ENCODE measurements at regions not wholly inside any gene's neighbourhood (a gene's known extent, or its start where the extent isn't known, plus 50 kb on each side); places are given as distances from the start of the nearest gene placed in this dataset.

DNA sequence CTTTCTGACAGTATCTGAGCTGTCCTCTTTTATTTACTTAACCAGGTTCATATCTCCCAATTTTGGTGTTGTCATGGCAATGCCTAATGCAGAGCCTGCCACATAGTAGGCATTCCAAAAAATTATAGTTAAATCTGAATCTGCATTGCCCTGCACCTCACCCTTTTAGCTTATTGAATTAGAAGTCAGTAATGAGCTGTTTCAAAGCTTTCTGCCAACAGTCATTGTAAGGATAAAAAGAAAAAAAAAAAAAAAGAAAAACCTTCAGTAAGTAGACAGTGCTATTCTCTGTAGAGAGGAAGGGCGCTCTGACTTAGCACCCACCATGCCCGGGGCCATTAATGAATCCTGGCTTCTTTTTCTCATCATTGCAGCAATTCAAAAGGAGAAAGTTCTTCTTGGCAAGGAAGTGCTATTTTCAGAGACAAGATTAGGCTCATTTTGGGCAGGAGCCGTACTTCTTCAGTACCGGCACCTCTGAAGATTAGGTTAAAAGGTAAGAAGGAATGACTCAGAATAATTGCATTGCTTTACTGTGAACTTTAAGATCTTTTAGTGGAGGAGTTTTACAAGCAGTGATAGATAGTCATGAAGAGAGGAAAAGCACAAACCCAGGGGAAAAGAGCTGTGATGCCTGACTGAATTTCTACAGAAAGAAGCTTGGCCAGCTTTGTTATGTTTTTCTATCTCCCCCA lies 2041.2 kb upstream of the PIK3C3 start:
- no peak for DNase-seq (ENCODE audit: low read depth in 4 of 4, low spot score in 3 of 4)

DNA sequence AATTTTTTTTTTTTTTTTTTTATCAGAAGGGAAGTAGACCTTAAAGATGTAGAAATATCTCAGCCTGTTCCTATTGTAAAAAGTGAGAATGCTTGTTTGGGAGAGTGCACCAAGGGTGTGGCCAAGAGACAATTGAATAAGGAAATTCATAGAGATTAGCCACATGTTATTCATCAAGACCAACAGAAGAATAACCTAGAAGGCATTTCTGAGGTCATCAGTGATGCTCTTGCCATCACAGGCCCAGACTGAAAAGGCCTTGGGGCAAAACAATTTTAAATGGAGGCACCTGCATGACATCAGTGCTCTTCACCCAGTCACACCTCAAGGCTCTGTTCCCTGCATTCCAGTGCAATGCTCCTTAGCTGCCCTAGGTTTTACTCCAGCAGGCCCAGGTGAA lies 2043.3 kb upstream of the PIK3C3 start:
- no peak for DNase-seq (ENCODE audit: low read depth in 4 of 4, low spot score in 3 of 4)

DNA sequence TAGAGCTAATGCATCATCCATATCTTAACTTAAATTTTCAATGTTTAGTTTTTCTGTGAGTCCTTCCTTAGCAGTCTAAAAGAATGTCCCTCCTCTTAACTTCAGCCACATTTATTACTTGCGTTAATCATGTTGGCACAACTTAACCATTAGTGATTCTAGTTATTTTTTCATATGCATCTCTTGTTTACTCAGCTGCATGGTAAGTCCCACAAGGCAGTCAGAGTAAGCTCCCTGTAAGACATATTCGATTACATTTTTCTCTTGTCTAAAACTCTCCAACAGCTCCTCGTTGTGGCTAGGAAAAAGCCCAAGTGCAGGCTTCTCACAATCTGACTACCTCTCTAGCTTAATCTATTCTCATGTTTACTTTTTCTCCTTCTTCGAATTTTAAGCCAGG lies 2045.3 kb upstream of the PIK3C3 start:
- peak in 2 of 4 donors; percentile 12 to 14 for DNase-seq (ENCODE audit: low read depth in 4 of 4, low spot score in 3 of 4)

DNA sequence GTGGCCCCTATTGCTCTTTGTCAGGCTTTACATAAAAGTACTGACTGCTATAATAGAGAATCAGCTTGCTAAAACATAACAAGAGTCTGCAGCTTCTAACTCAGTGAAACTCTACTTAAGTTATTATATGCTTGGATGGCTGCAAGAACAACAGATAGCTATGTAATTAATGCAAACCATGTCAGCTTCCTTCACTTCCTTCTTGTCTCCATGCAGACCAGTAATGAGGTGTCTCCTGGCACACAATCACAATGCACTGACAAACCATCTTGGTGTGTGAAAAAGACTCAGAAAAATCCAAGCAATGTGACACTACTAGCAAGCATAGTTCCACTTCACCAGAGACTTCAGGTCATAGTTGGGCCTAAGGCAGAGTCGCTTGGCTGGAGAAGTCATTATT lies 2068.9 kb upstream of the PIK3C3 start:
- DNase-seq (ENCODE audit: low read depth in 4 of 4, low spot score in 3 of 4), result no peak

DNA sequence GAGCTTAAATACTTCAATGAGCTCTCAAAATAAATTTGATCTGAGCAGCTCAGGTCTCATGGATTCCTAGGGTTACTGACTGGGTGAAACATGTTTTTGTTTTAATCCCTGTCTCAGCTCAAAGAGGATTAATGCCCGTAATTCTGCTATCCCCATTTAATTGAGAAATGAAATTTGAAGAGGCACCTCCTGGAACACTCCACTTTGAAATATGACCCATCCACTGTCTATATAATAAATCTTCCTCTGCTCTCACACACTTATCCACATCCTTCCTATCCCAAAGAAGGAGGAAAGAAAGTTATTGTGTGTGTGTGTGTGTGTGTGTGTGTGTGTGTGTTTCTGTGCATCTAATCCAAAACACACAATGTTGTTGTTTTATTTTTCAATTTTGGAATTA lies 2082.4 kb upstream of the PIK3C3 start:
- no peak for DNase-seq (ENCODE audit: low read depth in 4 of 4, low spot score in 3 of 4)

DNA sequence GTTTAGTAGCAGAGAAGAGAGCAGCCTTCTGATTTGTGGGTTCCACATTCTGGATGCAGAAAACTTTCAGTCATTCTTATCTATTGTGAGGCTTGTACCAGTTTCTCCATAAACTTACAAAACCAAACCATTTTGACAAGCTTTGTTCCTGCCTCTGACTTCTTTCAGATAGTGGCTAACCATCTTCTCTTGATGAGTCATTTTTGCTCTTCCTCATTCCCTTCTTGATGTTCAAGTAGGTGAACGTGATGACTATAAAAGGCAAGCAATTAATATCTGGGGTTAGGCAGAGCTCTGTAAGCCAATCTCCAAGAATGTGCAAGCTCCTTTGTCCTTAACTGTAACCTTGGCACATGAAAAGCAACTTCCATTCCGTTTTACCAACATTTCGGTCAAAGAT lies 2083.1 kb upstream of the PIK3C3 start:
- DNase-seq (ENCODE audit: low read depth in 4 of 4, low spot score in 3 of 4), result no peak

DNA sequence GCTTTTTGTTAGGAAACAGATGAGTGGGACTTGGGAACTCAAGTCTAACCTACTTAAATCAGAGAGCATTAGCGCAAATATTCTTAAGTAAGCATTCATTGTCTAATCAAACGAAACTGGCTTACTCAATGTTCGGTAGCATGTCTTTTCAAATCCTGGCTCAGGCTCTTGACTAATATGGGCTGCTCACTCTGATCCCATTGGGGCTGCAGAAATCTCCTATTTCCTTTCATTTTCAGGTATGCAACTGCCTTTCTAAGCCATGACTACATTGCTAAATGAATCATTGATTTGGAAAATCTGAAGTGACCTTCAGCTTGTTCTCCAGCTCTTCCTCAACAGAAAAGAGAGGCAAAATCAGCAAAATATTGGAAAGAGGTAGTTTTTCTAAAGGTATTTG lies 2084.4 kb upstream of the PIK3C3 start:
- no peak for DNase-seq (ENCODE audit: low read depth in 4 of 4, low spot score in 3 of 4)

DNA sequence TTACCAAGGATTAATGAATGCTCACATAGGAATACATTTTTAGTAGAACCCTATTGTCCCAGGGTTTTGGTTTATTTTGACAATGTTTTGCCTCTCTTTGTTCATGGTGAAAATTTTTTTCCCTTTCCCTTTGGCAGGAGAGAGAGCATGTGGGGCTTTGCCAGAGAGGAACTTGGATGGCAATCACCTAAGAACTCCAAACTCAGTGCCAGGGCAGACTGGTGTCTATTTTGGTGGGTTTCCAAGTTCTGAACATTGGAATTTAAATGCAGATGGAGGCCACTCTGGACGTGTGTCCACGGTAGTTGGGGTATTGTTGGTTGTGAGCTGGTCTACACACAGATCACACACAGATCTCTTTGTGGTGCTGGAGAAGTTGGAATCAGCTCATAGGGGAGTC lies 2091.1 kb upstream of the PIK3C3 start:
- DNase-seq (ENCODE audit: low read depth in 4 of 4, low spot score in 3 of 4), result no peak

DNA sequence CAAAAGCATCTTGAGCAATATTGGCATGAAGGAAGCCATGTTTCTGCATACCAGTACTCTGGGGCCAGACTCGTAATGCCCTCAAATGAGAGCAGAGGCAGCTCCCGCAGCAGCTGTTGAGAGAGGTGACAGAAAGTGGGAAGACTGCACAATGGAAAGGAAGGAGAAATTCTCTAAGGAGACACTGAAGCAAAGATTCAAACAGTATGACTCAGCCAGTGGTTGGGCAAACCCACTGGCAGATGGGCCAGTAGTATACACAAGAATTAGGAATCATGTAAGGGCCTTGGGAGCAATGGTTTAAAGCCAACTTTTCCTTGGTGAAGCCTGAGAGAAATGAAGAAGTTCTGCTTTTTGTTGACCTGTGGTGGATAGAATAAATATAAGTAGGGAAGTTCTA lies 2092.7 kb upstream of the PIK3C3 start:
- no peak for DNase-seq (ENCODE audit: low read depth in 4 of 4, low spot score in 3 of 4)

DNA sequence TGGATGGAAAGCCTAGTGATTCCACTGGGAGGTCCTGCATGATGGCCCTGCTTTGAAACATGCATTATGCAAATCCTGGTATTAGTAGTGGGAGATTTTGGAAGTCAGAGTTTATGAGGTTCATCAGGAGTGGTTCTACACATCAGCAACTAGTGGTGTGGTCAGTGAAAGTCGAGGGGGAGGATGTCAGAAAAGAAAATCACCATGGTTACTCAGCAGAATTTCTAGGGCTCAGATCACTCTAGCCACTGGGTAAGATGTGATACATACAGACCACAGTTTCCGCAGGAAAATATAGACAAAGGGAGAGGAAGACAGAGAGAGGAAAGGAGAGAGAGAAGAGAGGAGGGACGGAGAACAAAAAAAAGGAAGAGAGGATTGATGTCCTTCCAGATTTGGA lies 2100.7 kb upstream of the PIK3C3 start:
- DNase-seq (ENCODE audit: low read depth in 4 of 4, low spot score in 3 of 4), result no peak

DNA sequence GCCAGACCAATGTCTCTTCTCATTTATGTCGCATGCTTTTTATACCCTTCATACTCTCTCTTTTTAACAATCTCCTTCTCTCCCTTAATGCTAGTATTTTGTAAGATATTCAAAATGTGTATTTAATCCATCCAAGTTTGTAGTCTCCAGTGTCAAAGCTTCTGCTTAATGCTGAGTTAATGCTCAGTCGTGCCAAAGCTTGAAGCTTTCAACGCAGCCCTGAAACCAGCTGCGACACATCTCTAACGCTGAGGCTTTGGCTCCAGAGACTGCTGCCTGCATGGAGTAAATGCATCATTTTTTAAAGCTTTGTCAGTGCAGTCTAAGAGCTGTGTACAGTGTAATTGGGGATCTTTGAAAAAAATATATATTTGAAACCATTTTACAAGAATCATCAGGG lies 2108.8 kb upstream of the PIK3C3 start:
- DNase-seq (ENCODE audit: low read depth in 4 of 4, low spot score in 3 of 4), result peak in 2 of 4 donors; percentile 47 to 53

DNA sequence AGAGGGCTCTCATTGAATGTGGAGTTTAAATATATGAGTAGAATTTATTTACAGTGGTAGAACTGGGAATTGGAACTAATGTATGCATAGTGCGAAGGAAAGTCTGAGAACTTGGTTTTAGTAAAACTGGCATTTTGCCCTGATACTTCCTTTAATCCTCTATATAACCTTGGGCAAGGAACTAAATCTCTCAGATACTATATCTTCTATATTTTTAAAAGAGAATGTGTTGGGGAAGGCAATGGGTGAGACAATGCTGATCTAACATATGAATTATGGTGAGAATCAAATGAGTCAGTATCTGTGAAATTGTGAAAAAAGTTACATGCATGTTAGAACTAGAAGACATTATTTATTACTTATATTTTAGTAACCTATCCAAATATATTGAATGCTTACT lies 2109.4 kb upstream of the PIK3C3 start:
- no peak for DNase-seq (ENCODE audit: low read depth in 4 of 4, low spot score in 3 of 4)

DNA sequence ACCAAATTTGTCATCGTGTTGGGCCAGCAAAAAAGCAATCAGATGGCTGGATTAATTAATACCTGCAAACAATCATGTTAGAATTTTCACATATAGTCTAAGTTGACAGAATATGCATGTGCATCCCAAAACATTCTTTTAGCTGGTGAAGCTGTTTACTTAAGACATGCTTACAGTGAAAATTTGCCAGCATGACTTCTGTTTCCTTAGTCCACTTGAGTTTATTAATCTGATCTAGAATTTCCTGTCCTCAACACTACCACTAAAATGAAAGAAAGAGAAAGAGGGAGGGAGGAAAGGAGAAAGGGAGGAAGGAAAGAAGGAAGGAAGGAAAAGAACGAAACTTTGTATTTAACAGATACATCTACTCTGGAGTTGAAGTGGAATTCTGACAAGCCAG lies 2109.9 kb upstream of the PIK3C3 start:
- no peak for DNase-seq (ENCODE audit: low read depth in 4 of 4, low spot score in 3 of 4)

DNA sequence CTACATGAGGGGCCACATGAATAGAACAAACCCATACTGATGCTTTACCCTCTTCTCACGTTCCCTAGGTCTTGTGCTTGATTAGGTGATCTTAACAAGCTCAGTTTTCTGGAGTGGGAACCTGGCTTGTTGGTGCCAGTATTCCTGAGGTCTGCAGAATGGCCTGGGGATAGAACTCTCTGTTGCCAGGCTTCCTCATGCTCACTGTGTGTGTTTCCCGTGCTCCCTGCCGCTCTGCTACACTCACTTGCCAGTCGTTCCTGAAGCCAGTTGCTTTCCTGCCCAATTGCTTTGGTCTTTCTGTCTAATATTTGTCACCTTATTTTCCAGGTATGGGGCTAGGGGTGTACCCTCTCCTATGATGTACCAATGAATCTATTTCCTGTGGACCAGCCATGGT lies 2111.5 kb upstream of the PIK3C3 start:
- DNase-seq (ENCODE audit: low read depth in 4 of 4, low spot score in 3 of 4), result no peak

DNA sequence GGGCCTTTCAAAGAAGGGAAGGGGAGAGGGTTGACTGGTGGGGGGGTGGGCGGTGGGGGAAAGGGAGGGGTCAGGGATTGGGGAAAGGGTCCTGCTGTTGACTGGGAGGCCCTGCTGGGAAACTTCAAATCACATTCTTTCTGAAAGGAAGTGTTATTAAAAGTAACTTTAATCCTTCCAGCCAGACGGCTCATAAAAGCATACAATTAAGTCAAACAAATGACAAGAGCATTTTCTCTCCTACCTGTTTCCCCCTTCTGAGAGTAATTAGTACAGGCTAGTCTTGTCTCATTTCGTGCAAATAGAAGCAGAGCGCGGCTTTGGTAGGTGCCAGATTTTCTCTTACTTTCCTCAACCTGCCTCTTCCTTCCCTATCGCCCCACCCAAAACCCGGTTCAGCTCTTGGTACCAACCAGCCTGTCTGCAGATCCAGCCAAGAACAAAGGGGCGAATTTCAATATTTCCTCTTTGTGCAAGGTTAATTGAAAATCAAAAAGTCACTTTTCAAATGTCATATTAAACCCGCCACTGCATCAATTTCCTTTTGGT lies 2112.6 kb upstream of the PIK3C3 start:
- DNase-seq (ENCODE audit: low read depth in 4 of 4, low spot score in 3 of 4), result no peak

DNA sequence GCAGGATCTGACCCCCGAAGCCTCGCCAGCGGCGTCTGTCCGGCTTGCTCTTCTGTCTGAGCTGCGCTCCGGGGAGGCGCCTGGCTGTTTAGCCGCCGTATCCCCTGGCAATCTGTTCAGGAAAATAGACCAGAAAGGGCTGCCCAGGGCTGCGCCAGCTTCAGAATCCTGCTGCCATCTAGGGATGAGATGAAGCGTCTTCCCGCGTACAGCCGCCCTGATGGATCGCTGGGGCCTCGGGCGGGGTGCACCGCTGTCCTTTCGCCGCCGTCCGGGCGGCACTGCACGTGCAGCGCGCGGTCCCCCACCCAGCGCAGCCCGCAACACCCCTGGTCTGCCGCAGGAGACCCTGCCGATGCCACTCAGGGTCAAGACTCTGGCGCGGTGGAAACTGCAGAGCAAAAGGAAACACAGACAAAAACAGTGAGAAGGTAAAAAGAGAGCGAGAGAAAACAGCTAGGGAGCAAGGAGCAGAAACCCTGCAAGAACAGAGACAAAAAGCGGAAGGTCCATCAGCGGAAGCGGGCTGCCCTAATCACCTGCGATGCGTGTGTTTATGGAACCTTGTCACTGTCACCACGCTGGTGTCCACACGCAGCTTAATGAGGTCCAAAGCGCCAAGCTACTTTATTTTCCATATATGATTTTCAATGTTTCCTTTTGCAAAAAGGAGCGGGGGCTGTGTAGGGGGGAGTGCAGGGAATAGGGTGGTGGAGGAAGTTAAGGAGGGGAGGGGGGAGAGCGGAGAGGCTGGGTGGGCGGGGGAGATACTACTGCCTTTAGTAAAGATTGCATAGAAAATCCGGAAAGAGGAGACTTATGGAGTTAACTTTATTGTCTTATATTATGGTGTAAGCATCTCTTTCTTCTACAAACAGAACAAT lies 2113.3 kb upstream of the PIK3C3 start:
- peak; percentile 49 to 68 (median 56) for DNase-seq (ENCODE audit: low read depth in 4 of 4, low spot score in 3 of 4)

DNA sequence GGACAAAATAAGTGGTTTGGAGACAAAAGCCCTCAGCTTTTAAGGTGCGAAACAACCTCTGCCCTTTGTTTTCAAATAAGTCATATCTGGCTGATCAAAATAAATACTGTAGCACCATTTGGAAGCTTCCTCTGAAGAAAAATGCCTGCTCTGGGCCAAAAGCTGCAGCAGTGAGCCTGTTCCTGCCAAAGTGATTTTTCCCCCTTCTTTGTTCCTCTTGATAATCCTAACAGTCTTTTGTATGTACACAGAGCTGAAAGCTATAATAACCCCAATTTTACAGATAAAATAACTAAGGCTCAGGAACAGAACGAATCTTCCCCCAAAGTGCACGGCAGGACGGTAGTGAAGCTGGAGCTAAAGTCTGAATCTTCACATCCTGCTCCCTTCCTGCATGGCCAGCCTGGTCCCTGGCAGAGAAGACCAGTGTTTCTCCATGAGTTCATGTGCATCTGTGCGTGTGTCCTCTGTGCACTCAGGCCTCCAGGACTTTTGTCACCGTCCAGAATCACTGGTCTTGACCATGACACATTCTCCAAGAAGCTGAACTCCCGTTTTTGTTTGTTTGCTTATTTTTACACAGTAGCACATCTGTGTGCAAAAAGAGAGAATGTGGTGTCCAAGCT lies 2114.1 kb upstream of the PIK3C3 start:
- DNase-seq (ENCODE audit: low read depth in 4 of 4, low spot score in 3 of 4), result no peak

DNA sequence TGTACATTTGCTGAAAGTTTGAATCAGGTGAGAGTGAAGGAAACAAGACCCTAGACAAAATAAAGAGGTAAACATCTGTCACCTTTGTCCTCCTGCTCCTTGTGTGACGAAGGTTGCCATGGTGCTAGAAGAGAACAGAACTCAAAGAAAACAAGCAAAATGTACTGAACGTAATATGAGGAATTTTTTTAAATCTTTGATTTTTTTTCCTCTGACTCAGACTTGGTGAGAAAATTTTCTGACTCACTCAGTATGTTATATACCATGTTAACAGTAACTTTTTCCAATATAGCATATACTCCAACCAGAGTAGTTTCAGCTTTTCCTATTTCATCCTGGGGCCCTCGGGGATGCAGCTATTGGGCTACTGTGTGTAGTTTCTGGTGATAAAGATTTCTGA lies 2114.6 kb upstream of the PIK3C3 start:
- DNase-seq (ENCODE audit: low read depth in 4 of 4, low spot score in 3 of 4), result no peak

DNA sequence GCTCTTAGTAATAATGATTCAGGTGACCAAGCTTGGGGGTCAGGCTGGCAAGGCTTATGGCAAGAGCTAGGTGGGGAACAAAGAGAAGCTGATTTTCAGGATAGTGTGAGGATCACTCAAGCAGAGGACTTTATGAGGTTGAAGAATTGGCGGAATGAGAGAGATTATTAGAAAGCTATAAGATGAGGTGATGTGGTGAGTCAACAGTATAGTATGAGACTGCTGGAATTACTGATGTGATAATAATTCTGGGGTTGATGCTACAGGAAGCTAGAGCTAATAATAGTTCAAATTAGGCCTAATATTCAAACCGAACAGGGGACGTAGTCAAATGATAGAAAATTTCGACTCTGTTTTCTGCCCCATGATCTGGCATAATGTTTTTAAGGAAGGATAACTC lies 2115.3 kb upstream of the PIK3C3 start:
- DNase-seq (ENCODE audit: low read depth in 4 of 4, low spot score in 3 of 4), result no peak

DNA sequence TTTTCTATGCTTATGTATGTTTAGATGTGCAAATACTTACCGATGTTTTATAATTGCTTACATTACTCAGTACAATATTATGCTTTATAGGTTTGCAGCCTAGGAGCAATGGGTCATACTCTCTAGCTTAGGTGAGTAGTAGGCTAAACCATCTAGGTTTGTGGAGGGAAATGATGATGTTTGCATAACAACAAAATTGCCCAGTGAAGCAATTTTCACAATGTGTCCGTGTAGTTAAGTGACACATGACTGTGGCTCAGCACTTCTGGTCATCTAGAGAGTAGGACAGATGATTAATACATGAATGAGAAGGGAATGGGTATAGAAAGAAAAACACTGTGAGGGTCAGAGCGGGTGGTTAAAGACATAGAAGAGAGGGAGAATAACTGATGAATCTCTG lies 2116.2 kb upstream of the PIK3C3 start:
- DNase-seq (ENCODE audit: low read depth in 4 of 4, low spot score in 3 of 4), result no peak

DNA sequence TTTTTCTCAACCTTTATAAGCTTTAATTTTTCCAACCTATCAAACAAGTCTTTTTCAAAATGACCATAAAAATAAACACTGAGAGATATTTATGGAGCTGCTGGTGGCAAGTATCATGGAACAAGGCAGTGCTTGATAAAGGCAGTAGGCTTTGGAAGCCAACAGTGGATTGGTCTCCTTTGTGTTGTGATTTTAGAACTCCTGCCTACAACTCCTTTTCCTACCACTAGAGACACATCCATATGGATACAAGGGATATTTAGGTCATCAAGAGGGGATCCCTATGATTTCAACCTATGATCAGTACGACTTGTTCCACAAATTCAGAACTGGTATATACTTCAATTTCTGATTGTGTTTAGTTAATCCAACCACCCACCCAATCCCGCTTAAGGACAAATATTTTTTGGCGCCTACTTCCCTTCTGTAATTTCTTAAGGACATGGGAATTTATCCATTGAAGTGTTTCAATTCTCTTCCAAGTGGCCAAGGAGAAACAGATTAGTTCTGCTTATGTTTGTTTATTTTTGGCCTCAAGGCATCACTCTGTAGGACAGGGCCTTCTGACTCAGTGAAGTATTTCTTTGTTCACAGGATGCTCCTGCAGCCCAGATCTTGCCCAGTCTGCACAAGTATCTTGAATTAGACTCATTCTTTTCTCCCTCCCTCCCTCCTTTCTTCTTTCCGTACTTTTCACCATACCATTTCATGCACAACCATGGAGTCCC lies 2119.6 kb upstream of the PIK3C3 start:
- no peak for DNase-seq (ENCODE audit: low read depth in 4 of 4, low spot score in 3 of 4)
